Thoracic aorta (tissue), 2 donors: ENCODE measurements at regions not wholly inside any gene's neighbourhood (a gene's known extent, or its start where the extent isn't known, plus 50 kb on each side); places are given as distances from the start of the nearest gene placed in this dataset.

ENCODE experiments used
- ATAC-seq: fragments of 150-250 bp; one replicate; pipeline ENCODE4 v1.8.0; 2017; ENCODE audit warnings: low read depth; ENCODE audit not compliant: insufficient number of reproducible peaks, low FRiP score
- DNase-seq: peaks from one replicate; pipeline ENCODE4 v3.0.0-alpha.2; 2020; ENCODE audit warnings: low spot score
- H3K27ac ChIP-seq, 2 donors: fragments of 200-600 bp; sonication (generic); 1 replicate in 1 of 2; 2 replicates in 1 of 2; pipeline ENCODE4 v1.5.1; 2016; ENCODE audit warnings: mild to moderate bottlenecking in 2 of 2, moderate library complexity in 2 of 2
- H3K27me3 ChIP-seq: fragments of 200-600 bp; sonication (generic); replicated peaks from 2 replicates; pipeline ENCODE4 v1.6.0; 2016; ENCODE audit warnings: mild to moderate bottlenecking; ENCODE audit not compliant: insufficient read depth
- H3K36me3 ChIP-seq: fragments of 200-600 bp; sonication (generic); one replicate; pipeline ENCODE4 v1.5.1; 2016
- H3K4me1 ChIP-seq, 2 donors: fragments of 200-600 bp; sonication (generic); 1 replicate in 1 of 2; 2 replicates in 1 of 2; pipeline versions ENCODE4 v1.5.1 to v1.6.0; 2016; ENCODE audit warnings: low read depth in 2 of 2, mild to moderate bottlenecking in 1 of 2; ENCODE audit not compliant: control insufficient read depth in 1 of 2
- H3K4me3 ChIP-seq: fragments of 200-600 bp; sonication (generic); 2 replicates; pipeline ENCODE4 v1.5.1; 2016; ENCODE audit warnings: mild to moderate bottlenecking
- H3K9me3 ChIP-seq: fragments of 200-600 bp; sonication (generic); 2 replicates; pipeline ENCODE4 v1.5.1; 2016
- TF ChIP-seq, protein P1 (sequence below): fragments of 200-600 bp; sonication (generic); IDR thresholded peaks from one replicate; pipeline ENCODE4 v1.5.1; 2019; ENCODE audit warnings: antibody characterized with exemption

DNA sequence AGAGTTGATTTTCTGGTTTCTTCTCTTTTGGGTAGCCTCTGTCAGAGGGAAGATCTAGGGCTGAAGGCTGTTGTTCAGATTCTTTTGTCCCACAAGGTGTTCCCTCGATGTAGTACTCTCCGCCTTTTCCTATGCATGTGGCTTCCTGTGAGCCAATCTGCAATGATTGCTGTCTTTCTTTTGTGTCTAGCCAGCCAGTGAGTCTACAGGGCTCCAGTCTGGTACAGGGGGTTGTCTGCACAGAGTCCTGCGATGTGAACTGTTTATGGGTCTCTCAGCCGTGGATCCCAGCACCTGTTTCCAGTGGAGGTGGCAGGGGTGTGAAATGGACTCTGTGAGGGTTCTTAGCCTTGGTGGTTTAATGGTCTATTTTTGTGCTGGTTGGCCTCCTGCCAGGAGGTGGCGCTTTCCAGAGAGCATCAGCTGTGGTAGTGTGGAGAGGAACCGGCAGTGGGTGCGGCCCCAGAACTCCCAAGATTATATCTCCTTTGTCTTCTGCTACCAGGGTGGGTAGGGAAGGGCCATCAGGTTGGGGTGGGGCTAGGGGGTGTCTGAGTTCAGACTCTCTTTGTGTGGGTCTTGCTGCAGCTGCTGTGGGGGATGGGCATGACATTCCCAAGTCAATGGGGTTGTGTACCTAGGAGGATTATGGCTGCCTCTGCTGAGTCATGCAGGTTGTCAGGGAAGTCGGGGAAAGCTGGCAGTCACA lies 81.3 kb upstream of the C21orf91 start:
- Histone ChIP-seq H3K36me3 (no peaks in the 10 kb centered on the region), H3K4me3 (no peak overlapping the region), H3K4me1 (peaks cover 0 to 11% of the 10 kb centered on the region in 2 donors), H3K9me3 (peaks cover 3% of the 10 kb centered on the region), H3K27ac (no peak overlapping the region), H3K27me3 (no peaks in the 10 kb centered on the region)
- no peak for ATAC-seq
- DNase-seq = no peak
- TF ChIP-seq, protein P1, sequence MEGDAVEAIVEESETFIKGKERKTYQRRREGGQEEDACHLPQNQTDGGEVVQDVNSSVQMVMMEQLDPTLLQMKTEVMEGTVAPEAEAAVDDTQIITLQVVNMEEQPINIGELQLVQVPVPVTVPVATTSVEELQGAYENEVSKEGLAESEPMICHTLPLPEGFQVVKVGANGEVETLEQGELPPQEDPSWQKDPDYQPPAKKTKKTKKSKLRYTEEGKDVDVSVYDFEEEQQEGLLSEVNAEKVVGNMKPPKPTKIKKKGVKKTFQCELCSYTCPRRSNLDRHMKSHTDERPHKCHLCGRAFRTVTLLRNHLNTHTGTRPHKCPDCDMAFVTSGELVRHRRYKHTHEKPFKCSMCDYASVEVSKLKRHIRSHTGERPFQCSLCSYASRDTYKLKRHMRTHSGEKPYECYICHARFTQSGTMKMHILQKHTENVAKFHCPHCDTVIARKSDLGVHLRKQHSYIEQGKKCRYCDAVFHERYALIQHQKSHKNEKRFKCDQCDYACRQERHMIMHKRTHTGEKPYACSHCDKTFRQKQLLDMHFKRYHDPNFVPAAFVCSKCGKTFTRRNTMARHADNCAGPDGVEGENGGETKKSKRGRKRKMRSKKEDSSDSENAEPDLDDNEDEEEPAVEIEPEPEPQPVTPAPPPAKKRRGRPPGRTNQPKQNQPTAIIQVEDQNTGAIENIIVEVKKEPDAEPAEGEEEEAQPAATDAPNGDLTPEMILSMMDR = no peak

DNA sequence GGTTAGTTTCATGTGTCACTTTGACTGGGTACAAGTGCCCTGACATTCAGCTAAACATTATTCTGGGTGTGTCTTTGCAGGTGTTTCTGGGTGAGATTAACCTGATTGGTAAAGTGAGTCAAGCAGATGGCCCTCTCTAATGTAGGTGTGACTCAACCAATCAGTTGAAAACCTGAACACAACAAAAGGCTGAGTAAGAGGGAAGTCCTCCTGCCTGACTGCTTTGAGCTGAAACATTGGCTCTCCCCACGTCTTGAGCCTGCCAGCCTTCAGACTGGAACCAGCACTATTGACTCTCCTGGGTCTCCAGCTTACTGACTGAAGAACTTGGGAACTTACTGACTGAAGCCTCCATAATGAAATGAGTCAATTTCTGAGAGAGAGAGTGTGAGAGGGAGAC lies 70.0 kb upstream of the C21orf91 start:
- Histone ChIP-seq H3K4me3 (no peak overlapping the region), H3K36me3 (no peaks in the 10 kb centered on the region), H3K4me1 (no peaks in the 10 kb centered on the region), H3K27me3 (no peaks in the 10 kb centered on the region), H3K9me3 (no peaks in the 10 kb centered on the region), H3K27ac (no peak overlapping the region)
- TF ChIP-seq, protein P1 = no peak
- DNase-seq (no peak), ATAC-seq (no peak)

DNA sequence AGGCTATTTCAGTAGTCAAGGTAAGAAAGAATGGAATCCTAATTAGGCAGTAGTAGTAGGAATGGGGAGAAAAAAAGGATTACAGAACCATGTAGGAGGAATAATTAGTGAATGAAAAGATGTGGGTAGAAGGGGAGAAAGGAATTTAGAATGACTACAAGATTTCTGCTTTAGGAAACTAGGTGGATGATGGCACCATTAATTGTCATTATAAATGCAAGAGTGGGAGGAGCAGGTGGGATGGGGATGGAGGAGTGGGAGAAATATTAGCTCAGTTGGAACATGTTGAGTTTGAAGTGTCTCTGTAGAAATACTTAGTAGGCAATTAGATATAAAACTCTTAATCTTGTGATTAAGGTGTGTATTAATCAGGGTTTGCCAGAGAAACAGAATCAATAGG lies 50.0 kb upstream of the C21orf91 start:
- ATAC-seq (no peak), DNase-seq (no peak)
- Histone ChIP-seq H3K36me3 (no peaks in the 10 kb centered on the region), H3K9me3 (no peaks in the 10 kb centered on the region), H3K27ac (no peak overlapping the region), H3K4me1 (no peaks in the 10 kb centered on the region), H3K4me3 (no peak overlapping the region), H3K27me3 (no peaks in the 10 kb centered on the region)
- TF ChIP-seq, protein P1 = no peak
